ENCODE measurements at regions not wholly inside any gene's neighbourhood (a gene's known extent, or its start where the extent isn't known, plus 50 kb on each side); places are given as distances from the start of the nearest gene placed in this dataset.

DNA sequence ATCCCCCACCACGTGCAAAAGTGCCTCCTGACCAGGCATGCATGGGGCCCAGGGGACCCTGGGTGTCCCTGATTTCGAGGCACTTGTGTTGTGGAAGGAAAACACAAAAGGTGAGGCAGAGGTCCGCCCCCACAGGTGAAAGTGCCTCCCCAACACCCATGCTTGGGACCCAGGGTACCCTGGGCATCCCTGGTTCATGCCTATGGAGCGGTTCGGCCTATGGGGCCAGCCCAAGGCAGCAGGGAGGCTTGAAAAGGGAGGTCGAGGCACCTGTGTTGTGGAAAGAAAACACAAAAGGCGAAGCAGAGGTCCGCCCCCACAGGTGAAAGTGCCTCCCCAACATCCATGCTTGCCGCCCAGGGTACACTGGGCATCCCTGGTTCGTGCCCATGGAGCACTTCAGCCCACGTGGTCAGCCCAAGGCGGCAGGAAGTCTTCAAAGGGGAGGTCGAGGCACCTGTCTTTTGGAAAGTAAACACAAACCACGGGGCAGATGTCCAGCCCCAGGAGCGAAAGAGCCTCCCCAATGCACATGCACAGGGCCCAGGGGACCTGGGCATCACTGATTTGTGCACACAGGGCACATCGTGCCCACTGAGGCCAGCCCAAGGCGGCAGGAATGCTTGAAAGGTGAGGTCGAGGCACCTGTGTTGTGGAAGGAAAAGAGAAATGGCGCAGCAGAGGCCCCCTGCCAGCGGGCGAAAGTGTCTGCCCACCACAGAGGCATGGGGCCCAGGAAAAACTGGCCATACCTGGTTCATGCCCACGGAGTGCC, 375.5 kb downstream of the ALG10 start:
- no peak for ATAC-seq
- ChIA-PET RAD21 (ENCODE audit: unreplicated experiment) (no interaction called here), POLR2A (no interaction called here), SMC1A (ENCODE audit: uncharacterized antibody, unreplicated experiment) (no interaction called here), CTCF (no interaction called here)
- 11% methylated on average over 22 of the region's 22 CpGs for WGBS (ENCODE audit: insufficient coverage, insufficient replicate concordance, low lambda C conversion rate, missing lambda C conversion rate)
- Histone ChIP-seq H3K4me2 (ENCODE audit: control insufficient read depth, insufficient read depth) (no peak overlapping the region), H3K36me3 (ENCODE audit: control insufficient read depth in 2 of 2, insufficient read depth in 2 of 2, low read length in 1 of 2) (no peaks in the 10 kb centered on the region), H3K9ac (ENCODE audit: control insufficient read depth, insufficient read depth, low read length) (no peak overlapping the region), H3K9me3 (replicated peaks; ENCODE audit: control insufficient read depth, insufficient read depth, low read length) (no peaks in the 10 kb centered on the region; the same call in 2 of the 3 replicates), H3K4me1 (ENCODE audit: control insufficient read depth, insufficient read depth, low read length) (no peaks in the 10 kb centered on the region), H4K20me1 (ENCODE audit: control insufficient read depth, insufficient read depth) (no peaks in the 10 kb centered on the region), H2AFZ (ENCODE audit: control insufficient read depth, low read depth, low read length) (no peak overlapping the region), H3K4me3 (no peak overlapping the region), H3K27me3 (replicated peaks in 1 of 2; ENCODE audit: control insufficient read depth in 2 of 2, insufficient read depth in 2 of 2, low read length in 1 of 2) (no peaks in the 10 kb centered on the region), H3K27ac (ENCODE audit: control insufficient read depth, insufficient read depth) (no peak overlapping the region), H3K79me2 (ENCODE audit: control insufficient read depth, insufficient read depth, low read length) (no peaks in the 10 kb centered on the region)
- TF ChIP-seq NRF1 (conservative IDR thresholded peaks at IDR 0.05; ENCODE audit: low read depth, low read length) (no peak), HDAC6 (IDR thresholded peaks at IDR 0.05; ENCODE audit: unreplicated experiment) (no peak), CBX3 (IDR thresholded peaks at IDR 0.05; ENCODE audit: borderline replicate concordance, low read depth) (no peak), CBX5 (IDR thresholded peaks at IDR 0.05; ENCODE audit: low read depth) (no peak), MTA3 (IDR thresholded peaks at IDR 0.05; ENCODE audit: borderline replicate concordance, low read length) (no peak), SIX5 (IDR thresholded peaks at IDR 0.05; ENCODE audit: low read depth, low read length, severe bottlenecking) (no peak), HDAC2 (IDR thresholded peaks at IDR 0.05) (no peak), NR2C1 (IDR thresholded peaks at IDR 0.05) (no peak), RAD21 (IDR thresholded peaks at IDR 0.05; ENCODE audit: insufficient read depth, low read depth, low read length) (no peak), RBBP5 (conservative IDR thresholded peaks at IDR 0.05) (no peak)
- TF ChIP-seq, protein P1, sequence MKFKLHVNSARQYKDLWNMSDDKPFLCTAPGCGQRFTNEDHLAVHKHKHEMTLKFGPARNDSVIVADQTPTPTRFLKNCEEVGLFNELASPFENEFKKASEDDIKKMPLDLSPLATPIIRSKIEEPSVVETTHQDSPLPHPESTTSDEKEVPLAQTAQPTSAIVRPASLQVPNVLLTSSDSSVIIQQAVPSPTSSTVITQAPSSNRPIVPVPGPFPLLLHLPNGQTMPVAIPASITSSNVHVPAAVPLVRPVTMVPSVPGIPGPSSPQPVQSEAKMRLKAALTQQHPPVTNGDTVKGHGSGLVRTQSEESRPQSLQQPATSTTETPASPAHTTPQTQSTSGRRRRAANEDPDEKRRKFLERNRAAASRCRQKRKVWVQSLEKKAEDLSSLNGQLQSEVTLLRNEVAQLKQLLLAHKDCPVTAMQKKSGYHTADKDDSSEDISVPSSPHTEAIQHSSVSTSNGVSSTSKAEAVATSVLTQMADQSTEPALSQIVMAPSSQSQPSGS (IDR thresholded peaks at IDR 0.05; ENCODE audit: low read length) = no peak
- TF ChIP-seq, protein P2, sequence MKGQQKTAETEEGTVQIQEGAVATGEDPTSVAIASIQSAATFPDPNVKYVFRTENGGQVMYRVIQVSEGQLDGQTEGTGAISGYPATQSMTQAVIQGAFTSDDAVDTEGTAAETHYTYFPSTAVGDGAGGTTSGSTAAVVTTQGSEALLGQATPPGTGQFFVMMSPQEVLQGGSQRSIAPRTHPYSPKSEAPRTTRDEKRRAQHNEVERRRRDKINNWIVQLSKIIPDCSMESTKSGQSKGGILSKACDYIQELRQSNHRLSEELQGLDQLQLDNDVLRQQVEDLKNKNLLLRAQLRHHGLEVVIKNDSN (IDR thresholded peaks at IDR 0.05; ENCODE audit: borderline replicate concordance, extremely low read length, insufficient read depth, low read depth, low read length) = no peak
- TF ChIP-seq, protein P3, sequence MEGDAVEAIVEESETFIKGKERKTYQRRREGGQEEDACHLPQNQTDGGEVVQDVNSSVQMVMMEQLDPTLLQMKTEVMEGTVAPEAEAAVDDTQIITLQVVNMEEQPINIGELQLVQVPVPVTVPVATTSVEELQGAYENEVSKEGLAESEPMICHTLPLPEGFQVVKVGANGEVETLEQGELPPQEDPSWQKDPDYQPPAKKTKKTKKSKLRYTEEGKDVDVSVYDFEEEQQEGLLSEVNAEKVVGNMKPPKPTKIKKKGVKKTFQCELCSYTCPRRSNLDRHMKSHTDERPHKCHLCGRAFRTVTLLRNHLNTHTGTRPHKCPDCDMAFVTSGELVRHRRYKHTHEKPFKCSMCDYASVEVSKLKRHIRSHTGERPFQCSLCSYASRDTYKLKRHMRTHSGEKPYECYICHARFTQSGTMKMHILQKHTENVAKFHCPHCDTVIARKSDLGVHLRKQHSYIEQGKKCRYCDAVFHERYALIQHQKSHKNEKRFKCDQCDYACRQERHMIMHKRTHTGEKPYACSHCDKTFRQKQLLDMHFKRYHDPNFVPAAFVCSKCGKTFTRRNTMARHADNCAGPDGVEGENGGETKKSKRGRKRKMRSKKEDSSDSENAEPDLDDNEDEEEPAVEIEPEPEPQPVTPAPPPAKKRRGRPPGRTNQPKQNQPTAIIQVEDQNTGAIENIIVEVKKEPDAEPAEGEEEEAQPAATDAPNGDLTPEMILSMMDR (IDR thresholded peaks at IDR 0.05 in 2 of 3, conservative IDR thresholded peaks at IDR 0.05 in 1 of 3; ENCODE audit: control insufficient read depth in 2 of 3, extremely low read depth in 1 of 3, insufficient read depth in 1 of 3, low read depth in 3 of 3, low read length in 3 of 3) = no peak
- TF ChIP-seq, protein P4, sequence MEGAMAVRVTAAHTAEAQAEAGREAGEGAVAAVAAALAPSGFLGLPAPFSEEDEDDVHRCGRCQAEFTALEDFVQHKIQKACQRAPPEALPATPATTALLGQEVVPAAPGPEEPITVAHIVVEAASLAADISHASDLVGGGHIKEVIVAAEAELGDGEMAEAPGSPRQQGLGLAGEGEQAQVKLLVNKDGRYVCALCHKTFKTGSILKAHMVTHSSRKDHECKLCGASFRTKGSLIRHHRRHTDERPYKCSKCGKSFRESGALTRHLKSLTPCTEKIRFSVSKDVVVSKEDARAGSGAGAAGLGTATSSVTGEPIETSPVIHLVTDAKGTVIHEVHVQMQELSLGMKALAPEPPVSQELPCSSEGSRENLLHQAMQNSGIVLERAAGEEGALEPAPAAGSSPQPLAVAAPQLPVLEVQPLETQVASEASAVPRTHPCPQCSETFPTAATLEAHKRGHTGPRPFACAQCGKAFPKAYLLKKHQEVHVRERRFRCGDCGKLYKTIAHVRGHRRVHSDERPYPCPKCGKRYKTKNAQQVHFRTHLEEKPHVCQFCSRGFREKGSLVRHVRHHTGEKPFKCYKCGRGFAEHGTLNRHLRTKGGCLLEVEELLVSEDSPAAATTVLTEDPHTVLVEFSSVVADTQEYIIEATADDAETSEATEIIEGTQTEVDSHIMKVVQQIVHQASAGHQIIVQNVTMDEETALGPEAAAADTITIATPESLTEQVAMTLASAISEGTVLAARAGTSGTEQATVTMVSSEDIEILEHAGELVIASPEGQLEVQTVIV (IDR thresholded peaks at IDR 0.05; ENCODE audit: borderline replicate concordance, partially characterized antibody) = no peak
- in situ Hi-C loops (cut with MboI) (loop anchor here (25.0 kb wide), 1 partner anchor 110 kb away; no protein-coding TSS in a partner anchor), intact Hi-C loops (cut with micrococcal nuclease; ENCODE audit: unreplicated experiment) (no loop called here)
- FAIRE-seq = no peak
- DNase-seq (ENCODE audit: low read depth, low spot score) = no peak
- BruUV-seq (replicated peaks) = no TSS peak
